Fibroblast of skin of right biceps (primary cell): ENCODE measurements at regions not wholly inside any gene's neighbourhood (a gene's known extent, or its start where the extent isn't known, plus 50 kb on each side); places are given as distances from the start of the nearest gene placed in this dataset.

Experiments
- DNase-seq: peaks from one replicate; pipeline ENCODE4 v3.0.0-alpha.2; 2013

- DNase-seq, result no peak
Observed at GRCh38 chr14:101068313-101069227, 165.0 kb upstream of the RTL1 start.

GRCh38 chr14:101069228-101069549, 165.7 kb upstream of the RTL1 start:
- no peak for DNase-seq

- DNase-seq, result no peak
Observed at GRCh38 chr14:101069666-101070362, 166.3 kb upstream of the RTL1 start.

- no peak for DNase-seq
Observed at GRCh38 chr14:101070540-101071492, 167.3 kb upstream of the RTL1 start.

GRCh38 chr14:101071493-101071906, 168.0 kb upstream of the RTL1 start:
- no peak for DNase-seq

GRCh38 chr14:101072070-101072469, 168.5 kb upstream of the RTL1 start:
- no peak for DNase-seq

GRCh38 chr14:101072531-101072930, 169.0 kb upstream of the RTL1 start:
- DNase-seq, result no peak

GRCh38 chr14:101072945-101073597, 169.5 kb upstream of the RTL1 start:
- peak; percentile 97 for DNase-seq

- no peak for DNase-seq
Observed at GRCh38 chr14:101073598-101073965, 170.1 kb upstream of the RTL1 start.

- DNase-seq, result no peak
Observed at GRCh38 chr14:101074196-101075024, 170.9 kb upstream of the RTL1 start.

GRCh38 chr14:101075025-101075800, 171.7 kb upstream of the RTL1 start:
- peak; percentile 32 for DNase-seq

- no peak for DNase-seq
Observed at GRCh38 chr14:101075801-101076413, 172.4 kb upstream of the RTL1 start.

GRCh38 chr14:101076451-101077198, 173.1 kb upstream of the RTL1 start:
- DNase-seq, result no peak

GRCh38 chr14:101077481-101078074, 174.1 kb upstream of the RTL1 start:
- DNase-seq, result peak; percentile 46

GRCh38 chr14:101078170-101078891, 174.8 kb upstream of the RTL1 start:
- DNase-seq, result no peak

GRCh38 chr14:101078892-101079221, 175.3 kb upstream of the RTL1 start:
- DNase-seq, result no peak

- no peak for DNase-seq
Observed at GRCh38 chr14:101080922-101081593, 177.5 kb upstream of the RTL1 start.

GRCh38 chr14:101082036-101082435, 178.5 kb upstream of the RTL1 start:
- DNase-seq, result no peak
